HepG2 (cell line): ENCODE measurements at regions not wholly inside any gene's neighbourhood (a gene's known extent, or its start where the extent isn't known, plus 50 kb on each side); places are given as distances from the start of the nearest gene placed in this dataset.

Experiments
- CBX1 ChIP-seq: IDR thresholded peaks from one replicate; pipeline ENCODE4 v1.6.1; 2016; ENCODE audit warnings: antibody characterized with exemption, low read depth
- CEBPB ChIP-seq: IDR thresholded peaks from 2 replicates; pipeline ENCODE4 v1.6.1; 2011; ENCODE audit warnings: low read depth, low read length, improper control_type of control experiment, borderline replicate concordance
- E2F2 ChIP-seq: sonication (generic); formaldehyde crosslinking; IDR thresholded peaks from 2 replicates; pipeline ENCODE4 v1.4.0; 2020; ENCODE audit warnings: missing genetic modification reagents, borderline replicate concordance
- ELF3 ChIP-seq: IDR thresholded peaks from 2 replicates; pipeline ENCODE4 v1.6.1; 2016; ENCODE audit warnings: missing genetic modification reagents, missing compliant biosample characterization
- HDAC6 ChIP-seq: fragments of 200-600 bp; sonication (generic); IDR thresholded peaks from 2 replicates; pipeline ENCODE4 v1.7.0; 2017; ENCODE audit warnings: mild to moderate bottlenecking, antibody characterized with exemption, low read length, low read depth
- IRX3 ChIP-seq: sonication (generic); formaldehyde crosslinking; IDR thresholded peaks from 2 replicates; pipeline ENCODE4 v1.8.1; 2023; ENCODE audit warnings: mild to moderate bottlenecking, low read depth, missing genetic modification reagents, borderline replicate concordance
- MXD3 ChIP-seq: IDR thresholded peaks from 2 replicates; pipeline ENCODE4 v1.6.1; 2016; ENCODE audit warnings: mild to moderate bottlenecking, missing biosample characterization, missing genetic modification reagents
- NFYB ChIP-seq: sonication (generic); formaldehyde crosslinking; IDR thresholded peaks from 2 replicates; pipeline ENCODE4 v1.4.0; 2020; ENCODE audit warnings: missing genetic modification reagents
- RELA ChIP-seq: sonication (generic); formaldehyde crosslinking; IDR thresholded peaks from 2 replicates; pipeline ENCODE4 v1.4.0; 2020; ENCODE audit warnings: missing genetic modification reagents
- TFDP2 ChIP-seq: sonication (generic); formaldehyde crosslinking; IDR thresholded peaks from 2 replicates; pipeline ENCODE4 v1.4.0; 2020; ENCODE audit warnings: missing genetic modification reagents
- THRA ChIP-seq: sonication (generic); formaldehyde crosslinking; IDR thresholded peaks from 2 replicates; pipeline ENCODE4 v1.4.0; 2020; ENCODE audit warnings: missing genetic modification reagents, borderline replicate concordance
- ZGPAT ChIP-seq: IDR thresholded peaks from 2 replicates; pipeline ENCODE4 v1.6.1; 2016; ENCODE audit warnings: mild to moderate bottlenecking
- ZKSCAN8 ChIP-seq: IDR thresholded peaks from 2 replicates; pipeline ENCODE4 v1.6.1; 2016; ENCODE audit warnings: borderline replicate concordance, missing genetic modification reagents, missing compliant biosample characterization
- ZNF121 ChIP-seq: sonication (generic); formaldehyde crosslinking; IDR thresholded peaks from 2 replicates; pipeline ENCODE4 v1.5.0; 2020; ENCODE audit warnings: mild to moderate bottlenecking, missing genetic modification reagents
- ZNF225 ChIP-seq: sonication (generic); formaldehyde crosslinking; IDR thresholded peaks from 2 replicates; pipeline ENCODE4 v1.4.0; 2020; ENCODE audit warnings: mild to moderate bottlenecking, missing genetic modification reagents
- ZNF253 ChIP-seq: sonication (generic); formaldehyde crosslinking; IDR thresholded peaks from 2 replicates; pipeline ENCODE4 v1.8.0; 2022; ENCODE audit warnings: mild to moderate bottlenecking, missing genetic modification reagents, borderline replicate concordance
- ZNF512B ChIP-seq: sonication (generic); formaldehyde crosslinking; IDR thresholded peaks from 2 replicates; pipeline ENCODE4 v1.5.1; 2020; ENCODE audit warnings: missing genetic modification reagents, mild to moderate bottlenecking, borderline replicate concordance
- ZNF547 ChIP-seq: sonication (generic); formaldehyde crosslinking; IDR thresholded peaks from 2 replicates; pipeline ENCODE4 v1.5.1; 2020; ENCODE audit warnings: mild to moderate bottlenecking, missing genetic modification reagents
- ZNF672 ChIP-seq: sonication (generic); formaldehyde crosslinking; IDR thresholded peaks from 2 replicates; pipeline ENCODE4 v1.8.1; 2022; ENCODE audit warnings: missing genetic modification reagents
- ZNF749 ChIP-seq: sonication (generic); formaldehyde crosslinking; IDR thresholded peaks from 2 replicates; pipeline ENCODE4 v1.8.0; 2022; ENCODE audit warnings: mild to moderate bottlenecking, missing genetic modification reagents, moderate library complexity, borderline replicate concordance
- ZNF75D ChIP-seq: sonication (generic); formaldehyde crosslinking; IDR thresholded peaks from 2 replicates; pipeline ENCODE4 v1.8.1; 2023; ENCODE audit warnings: missing genetic modification reagents, mild to moderate bottlenecking, borderline replicate concordance

- TF ChIP-seq ZNF512B (CRISPR knock-in tag) (no peak), ZNF225 (CRISPR knock-in tag) (no peak), CEBPB (peak; percentile 49; the same call in 1 of the 2 replicates), E2F2 (CRISPR knock-in tag) (no peak), MXD3 (CRISPR knock-in tag) (no peak), THRA (no peak), IRX3 (CRISPR knock-in tag) (no peak), ZNF547 (CRISPR knock-in tag) (no peak), ZGPAT (CRISPR knock-in tag) (peak; percentile 69; the same call in 1 of the 2 replicates), NFYB (CRISPR knock-in tag) (no peak), RELA (no peak), ZNF749 (CRISPR knock-in tag) (no peak), TFDP2 (no peak), ZNF253 (CRISPR knock-in tag) (no peak), HDAC6 (no peak), ZNF121 (CRISPR knock-in tag) (no peak), ZNF672 (CRISPR knock-in tag) (no peak), ZNF75D (CRISPR knock-in tag) (no peak), ZKSCAN8 (CRISPR knock-in tag) (peak; percentile 44; the same call in 1 of the 2 replicates), ELF3 (CRISPR knock-in tag) (peak; percentile 55; the same call in 1 of the 2 replicates), CBX1 (no peak)
Observed at GRCh38 chr3:148534089-148534988, 163.4 kb upstream of the AGTR1 start (continued).
